ENCODE measurements at regions not wholly inside any gene's neighbourhood (a gene's known extent, or its start where the extent isn't known, plus 50 kb on each side); places are given as distances from the start of the nearest gene placed in this dataset.

DNA sequence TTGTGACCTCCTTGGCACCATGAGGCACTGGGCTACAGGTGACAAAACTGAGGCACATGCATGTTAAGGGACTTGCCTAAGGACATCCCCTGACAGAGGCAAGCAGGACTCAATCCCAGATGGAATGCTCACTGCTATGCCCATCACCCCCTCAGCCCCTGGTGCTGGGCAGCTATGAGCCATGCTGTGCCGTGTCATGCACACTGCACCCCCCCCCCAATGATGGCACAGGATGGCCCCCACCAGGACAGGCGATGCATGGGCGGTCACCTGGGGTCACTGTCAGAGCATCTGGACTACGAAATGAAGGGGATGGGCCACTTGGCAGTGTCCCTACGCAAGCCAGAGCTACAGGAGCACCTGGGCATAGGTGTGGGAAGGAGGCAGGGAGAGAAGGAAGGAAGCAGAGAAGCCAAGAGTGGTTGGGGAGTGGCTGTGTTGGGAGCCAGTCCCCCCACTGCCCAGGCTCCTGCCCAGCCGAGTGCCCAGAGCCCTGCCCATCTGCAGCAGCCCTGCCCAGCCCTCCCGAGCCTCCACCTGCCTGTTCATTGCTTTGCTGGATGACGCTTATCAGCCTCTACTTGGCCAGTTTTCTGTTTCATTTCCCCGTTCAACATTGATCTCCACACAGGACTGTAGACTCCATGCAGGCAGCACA is 84.9 kb upstream of the DIO3 start:
- no peaks in the 10 kb centered on the region for H3K27me3 ChIP-seq (replicated peaks; ENCODE audit: control insufficient read depth, insufficient read depth, low read length)
- DNase-seq (ENCODE audit: extremely low read depth, insufficient read length): no peak
- no peak overlapping the region for H3K4me3 ChIP-seq (replicated peaks; ENCODE audit: low read depth, low read length)
- TF ChIP-seq, protein P1, sequence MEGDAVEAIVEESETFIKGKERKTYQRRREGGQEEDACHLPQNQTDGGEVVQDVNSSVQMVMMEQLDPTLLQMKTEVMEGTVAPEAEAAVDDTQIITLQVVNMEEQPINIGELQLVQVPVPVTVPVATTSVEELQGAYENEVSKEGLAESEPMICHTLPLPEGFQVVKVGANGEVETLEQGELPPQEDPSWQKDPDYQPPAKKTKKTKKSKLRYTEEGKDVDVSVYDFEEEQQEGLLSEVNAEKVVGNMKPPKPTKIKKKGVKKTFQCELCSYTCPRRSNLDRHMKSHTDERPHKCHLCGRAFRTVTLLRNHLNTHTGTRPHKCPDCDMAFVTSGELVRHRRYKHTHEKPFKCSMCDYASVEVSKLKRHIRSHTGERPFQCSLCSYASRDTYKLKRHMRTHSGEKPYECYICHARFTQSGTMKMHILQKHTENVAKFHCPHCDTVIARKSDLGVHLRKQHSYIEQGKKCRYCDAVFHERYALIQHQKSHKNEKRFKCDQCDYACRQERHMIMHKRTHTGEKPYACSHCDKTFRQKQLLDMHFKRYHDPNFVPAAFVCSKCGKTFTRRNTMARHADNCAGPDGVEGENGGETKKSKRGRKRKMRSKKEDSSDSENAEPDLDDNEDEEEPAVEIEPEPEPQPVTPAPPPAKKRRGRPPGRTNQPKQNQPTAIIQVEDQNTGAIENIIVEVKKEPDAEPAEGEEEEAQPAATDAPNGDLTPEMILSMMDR (IDR thresholded peaks at IDR 0.05; ENCODE audit: insufficient read depth, low read length, poor library complexity, severe bottlenecking): no peak
- H3K36me3 ChIP-seq (ENCODE audit: control insufficient read depth, insufficient read depth, low read length): no peaks in the 10 kb centered on the region

DNA sequence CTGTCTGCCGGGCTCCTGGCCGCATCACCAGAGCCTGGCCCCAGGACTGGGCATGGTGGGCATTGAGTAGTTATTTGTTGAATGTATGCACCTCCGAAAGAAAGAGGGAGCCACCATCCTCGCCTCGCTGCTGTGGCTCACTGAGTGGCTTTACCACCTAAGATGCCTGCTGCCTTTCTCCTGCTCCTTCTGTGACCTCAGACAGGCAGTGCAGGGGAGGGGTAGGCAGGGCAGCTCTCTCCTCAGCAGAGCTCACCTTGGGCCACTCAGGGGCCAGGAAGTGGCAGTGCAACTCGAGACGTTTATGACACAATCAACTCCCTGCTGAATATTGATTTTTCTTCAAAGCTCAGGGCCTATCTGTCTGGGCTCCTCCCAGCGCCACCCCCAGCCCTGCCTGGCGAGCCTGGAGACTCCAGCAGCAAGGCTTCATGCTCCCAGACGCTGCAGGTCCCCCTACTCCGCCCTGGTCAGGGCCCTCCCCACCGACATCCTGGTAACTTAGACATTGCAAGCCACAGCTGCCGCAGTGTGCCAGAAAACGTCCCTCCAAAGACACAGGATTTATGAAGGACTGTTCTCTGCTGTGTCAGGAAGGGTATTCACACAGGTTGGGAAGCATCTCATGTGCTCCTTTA is 84.3 kb upstream of the DIO3 start:
- Histone ChIP-seq H3K27me3 (replicated peaks; ENCODE audit: control insufficient read depth, insufficient read depth, low read length) (no peaks in the 10 kb centered on the region), H3K36me3 (ENCODE audit: control insufficient read depth, insufficient read depth, low read length) (no peaks in the 10 kb centered on the region), H3K4me3 (replicated peaks; ENCODE audit: low read depth, low read length) (no peak overlapping the region)
- TF ChIP-seq, protein P1 (IDR thresholded peaks at IDR 0.05; ENCODE audit: insufficient read depth, low read length, poor library complexity, severe bottlenecking): no peak
- no peak for DNase-seq (ENCODE audit: extremely low read depth, insufficient read length)

DNA sequence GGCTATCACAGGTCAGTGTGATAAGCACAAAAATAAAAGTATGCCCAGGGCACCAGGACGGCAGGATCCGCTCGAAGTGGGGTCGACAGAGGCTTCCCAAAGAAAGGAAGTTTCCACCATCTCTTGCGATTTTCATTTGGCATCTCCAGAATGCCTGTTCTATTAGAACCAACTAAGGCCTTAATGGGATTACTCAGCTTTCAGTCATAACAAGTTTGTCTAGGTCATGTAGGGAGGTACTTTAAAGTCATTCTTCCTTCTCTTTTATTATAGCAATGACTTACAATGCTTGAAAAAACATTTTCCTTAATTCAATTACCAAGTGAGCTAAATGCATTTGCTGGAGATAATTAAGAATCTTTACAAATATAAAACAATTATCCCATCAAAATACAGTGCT is 83.6 kb upstream of the DIO3 start:
- TF ChIP-seq, protein P1 (IDR thresholded peaks at IDR 0.05; ENCODE audit: insufficient read depth, low read length, poor library complexity, severe bottlenecking): no peak
- DNase-seq (ENCODE audit: extremely low read depth, insufficient read length): no peak
- Histone ChIP-seq H3K27me3 (replicated peaks; ENCODE audit: control insufficient read depth, insufficient read depth, low read length) (no peaks in the 10 kb centered on the region), H3K36me3 (ENCODE audit: control insufficient read depth, insufficient read depth, low read length) (no peaks in the 10 kb centered on the region), H3K4me3 (replicated peaks; ENCODE audit: low read depth, low read length) (no peak overlapping the region)

DNA sequence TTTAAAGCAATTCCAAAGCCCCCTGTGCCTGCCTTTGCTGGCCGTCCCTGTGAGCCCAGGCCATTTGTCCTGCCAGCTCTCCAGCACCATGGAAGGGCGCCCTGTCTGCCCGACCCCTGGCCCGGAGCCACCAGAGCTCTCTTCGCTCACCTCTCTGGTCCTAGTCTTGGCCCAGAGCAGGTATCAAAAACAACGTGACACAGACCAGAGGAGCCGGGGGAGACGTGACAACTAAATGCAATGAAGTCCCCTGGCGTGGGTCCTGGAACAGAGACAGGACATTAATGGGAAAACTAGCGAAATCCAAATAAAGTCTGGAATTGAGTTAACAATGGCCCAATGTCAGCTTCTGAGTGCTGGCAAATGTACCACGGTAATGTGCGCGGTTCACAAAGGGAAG is 83.2 kb upstream of the DIO3 start:
- TF ChIP-seq, protein P1 (IDR thresholded peaks at IDR 0.05; ENCODE audit: insufficient read depth, low read length, poor library complexity, severe bottlenecking): no peak
- DNase-seq (ENCODE audit: extremely low read depth, insufficient read length): no peak
- H3K27me3 ChIP-seq (replicated peaks; ENCODE audit: control insufficient read depth, insufficient read depth, low read length): no peaks in the 10 kb centered on the region
- H3K4me3 ChIP-seq (replicated peaks; ENCODE audit: low read depth, low read length): no peak overlapping the region
- H3K36me3 ChIP-seq (ENCODE audit: control insufficient read depth, insufficient read depth, low read length): no peaks in the 10 kb centered on the region

DNA sequence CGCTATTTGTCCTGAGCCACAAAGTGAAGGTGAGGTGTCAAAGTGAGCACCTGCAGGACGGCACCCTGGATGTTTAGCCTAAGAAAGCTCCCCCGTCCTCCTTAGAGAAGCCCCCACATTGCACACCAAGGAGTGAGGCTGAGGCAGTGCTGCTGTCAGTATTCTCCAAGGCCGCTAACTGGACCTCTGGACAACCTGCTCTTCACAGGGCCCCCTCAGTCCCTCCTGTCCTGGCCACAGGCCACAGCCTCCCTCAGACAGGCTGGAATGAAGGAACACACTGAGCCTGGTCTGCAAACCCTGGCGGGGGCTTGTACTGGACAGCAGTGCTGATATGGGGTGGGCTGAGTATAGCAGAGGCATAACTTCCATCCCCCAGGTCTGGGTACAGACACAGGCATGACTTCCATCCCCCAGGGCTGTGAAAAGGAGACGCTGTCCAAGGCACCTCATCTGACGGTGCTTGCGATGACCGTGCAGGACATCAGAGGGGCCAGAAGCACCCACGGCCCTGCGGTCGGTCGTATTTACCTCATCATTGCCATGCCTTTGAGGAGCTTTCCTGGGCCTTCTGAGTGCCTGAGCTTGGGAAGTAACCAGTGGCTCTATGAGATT is 82.4 kb upstream of the DIO3 start:
- Histone ChIP-seq H3K4me3 (replicated peaks; ENCODE audit: low read depth, low read length) (no peak overlapping the region), H3K27me3 (replicated peaks; ENCODE audit: control insufficient read depth, insufficient read depth, low read length) (no peaks in the 10 kb centered on the region), H3K36me3 (ENCODE audit: control insufficient read depth, insufficient read depth, low read length) (no peaks in the 10 kb centered on the region)
- DNase-seq (ENCODE audit: extremely low read depth, insufficient read length): no peak
- TF ChIP-seq, protein P1 (IDR thresholded peaks at IDR 0.05; ENCODE audit: insufficient read depth, low read length, poor library complexity, severe bottlenecking): no peak
